Smooth muscle cell (in vitro differentiated cells): ENCODE measurements at regions not wholly inside any gene's neighbourhood (a gene's known extent, or its start where the extent isn't known, plus 50 kb on each side); places are given as distances from the start of the nearest gene placed in this dataset.

Experiments used
- DNase-seq: peaks from one replicate; lab custom pipeline; 2025; ENCODE audit not compliant: unreplicated experiment; lab: John Stamatoyannopoulos, UW
- H2AFZ ChIP-seq: fragments of 200-600 bp; sonication (generic); 2 replicates; pipeline ENCODE4 v1.6.0; 2016; ENCODE audit warnings: antibody characterized with exemption, low read depth, mild to moderate bottlenecking
- H3F3A ChIP-seq: fragments of 200-600 bp; sonication (generic); 2 replicates; pipeline ENCODE4 v1.6.0; 2017; ENCODE audit warnings: antibody characterized with exemption, low read depth
- H3K27ac ChIP-seq: fragments of 200-600 bp; sonication (generic); 2 replicates; pipeline ENCODE4 v1.5.1; 2016; ENCODE audit warnings: low read depth, mild to moderate bottlenecking
- H3K27me3 ChIP-seq: fragments of 200-600 bp; sonication (generic); 2 replicates; pipeline ENCODE4 v1.6.1; 2016; ENCODE audit warnings: low read depth, mild to moderate bottlenecking
- H3K36me3 ChIP-seq: fragments of 200-600 bp; sonication (generic); 2 replicates; pipeline ENCODE4 v1.5.1; 2016; ENCODE audit warnings: low read depth
- H3K4me1 ChIP-seq: fragments of 200-600 bp; sonication (generic); 2 replicates; pipeline ENCODE4 v1.5.1; 2016; ENCODE audit warnings: low read depth
- H3K4me2 ChIP-seq: fragments of 200-600 bp; sonication (generic); 2 replicates; pipeline ENCODE4 v1.6.0; 2016; ENCODE audit warnings: mild to moderate bottlenecking
- H3K4me3 ChIP-seq: fragments of 200-600 bp; sonication (generic); 2 replicates; pipeline ENCODE4 v1.5.1; 2016; ENCODE audit warnings: mild to moderate bottlenecking
- H3K79me2 ChIP-seq: fragments of 200-600 bp; sonication (generic); 2 replicates; pipeline ENCODE4 v1.6.0; 2016; ENCODE audit warnings: low read depth, mild to moderate bottlenecking
- H3K9ac ChIP-seq: fragments of 200-600 bp; sonication (generic); 2 replicates; pipeline ENCODE4 v1.6.0; 2016; ENCODE audit warnings: low read depth
- H3K9me3 ChIP-seq: fragments of 200-600 bp; sonication (generic); replicated peaks from 2 replicates; pipeline ENCODE4 v1.5.1; 2016; ENCODE audit warnings: low read depth
- H4K20me1 ChIP-seq: fragments of 200-600 bp; sonication (generic); 2 replicates; pipeline ENCODE4 v1.6.0; 2016; ENCODE audit warnings: low read depth
- WGBS: methylation state at CpG from one replicate; pipeline ENCODE4 v1.1.7; 2016; ENCODE audit warnings: low lambda C conversion rate; 5-methylcytosine and 5-hydroxymethylcytosine counted together
- TF ChIP-seq, protein P1 (sequence below): fragments of 200-600 bp; sonication (generic); IDR thresholded peaks from 2 replicates; pipeline ENCODE4 v1.5.1; 2017; ENCODE audit warnings: borderline replicate concordance, mild to moderate bottlenecking, antibody characterized with exemption; ENCODE audit not compliant: insufficient read depth, poor library complexity, severe bottlenecking

DNA sequence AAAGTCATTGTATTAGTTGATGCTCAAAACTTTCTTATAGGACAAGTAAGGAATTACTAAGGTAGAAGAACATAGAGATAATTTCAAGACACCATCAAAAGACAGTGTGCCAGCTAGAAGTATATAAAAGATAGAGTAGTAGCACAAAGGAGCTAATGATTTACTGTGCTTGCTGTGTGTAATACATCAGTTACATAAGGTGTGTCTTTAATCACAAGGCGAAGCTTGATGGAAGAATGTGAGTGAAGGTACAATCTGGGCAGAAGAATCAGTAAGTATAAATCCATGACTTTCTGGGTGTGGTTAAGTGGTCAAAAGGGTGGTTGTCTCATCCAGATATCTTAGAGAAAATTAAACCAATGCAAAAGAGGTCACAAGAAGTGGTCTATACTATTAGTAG, 95.1 kb upstream of the BOD1L1 start:
- H3K9me3 ChIP-seq = no peaks in the 10 kb centered on the region
- peaks cover 5% of the 10 kb centered on the region for H3K27me3 ChIP-seq
- no peaks in the 10 kb centered on the region for H3F3A ChIP-seq
- 91% methylated on average over 1 of the region's 1 CpG for WGBS
- TF ChIP-seq, protein P1, sequence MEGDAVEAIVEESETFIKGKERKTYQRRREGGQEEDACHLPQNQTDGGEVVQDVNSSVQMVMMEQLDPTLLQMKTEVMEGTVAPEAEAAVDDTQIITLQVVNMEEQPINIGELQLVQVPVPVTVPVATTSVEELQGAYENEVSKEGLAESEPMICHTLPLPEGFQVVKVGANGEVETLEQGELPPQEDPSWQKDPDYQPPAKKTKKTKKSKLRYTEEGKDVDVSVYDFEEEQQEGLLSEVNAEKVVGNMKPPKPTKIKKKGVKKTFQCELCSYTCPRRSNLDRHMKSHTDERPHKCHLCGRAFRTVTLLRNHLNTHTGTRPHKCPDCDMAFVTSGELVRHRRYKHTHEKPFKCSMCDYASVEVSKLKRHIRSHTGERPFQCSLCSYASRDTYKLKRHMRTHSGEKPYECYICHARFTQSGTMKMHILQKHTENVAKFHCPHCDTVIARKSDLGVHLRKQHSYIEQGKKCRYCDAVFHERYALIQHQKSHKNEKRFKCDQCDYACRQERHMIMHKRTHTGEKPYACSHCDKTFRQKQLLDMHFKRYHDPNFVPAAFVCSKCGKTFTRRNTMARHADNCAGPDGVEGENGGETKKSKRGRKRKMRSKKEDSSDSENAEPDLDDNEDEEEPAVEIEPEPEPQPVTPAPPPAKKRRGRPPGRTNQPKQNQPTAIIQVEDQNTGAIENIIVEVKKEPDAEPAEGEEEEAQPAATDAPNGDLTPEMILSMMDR = no peak
- DNase-seq = no peak
- H2AFZ ChIP-seq = no peak overlapping the region
- H3K4me3 ChIP-seq = no peak overlapping the region
- no peaks in the 10 kb centered on the region for H4K20me1 ChIP-seq
- no peaks in the 10 kb centered on the region for H3K4me1 ChIP-seq
- no peak overlapping the region for H3K9ac ChIP-seq
- no peaks in the 10 kb centered on the region for H3K36me3 ChIP-seq
- H3K4me2 ChIP-seq = no peak overlapping the region
- no peaks in the 10 kb centered on the region for H3K79me2 ChIP-seq
- H3K27ac ChIP-seq = no peak overlapping the region

DNA sequence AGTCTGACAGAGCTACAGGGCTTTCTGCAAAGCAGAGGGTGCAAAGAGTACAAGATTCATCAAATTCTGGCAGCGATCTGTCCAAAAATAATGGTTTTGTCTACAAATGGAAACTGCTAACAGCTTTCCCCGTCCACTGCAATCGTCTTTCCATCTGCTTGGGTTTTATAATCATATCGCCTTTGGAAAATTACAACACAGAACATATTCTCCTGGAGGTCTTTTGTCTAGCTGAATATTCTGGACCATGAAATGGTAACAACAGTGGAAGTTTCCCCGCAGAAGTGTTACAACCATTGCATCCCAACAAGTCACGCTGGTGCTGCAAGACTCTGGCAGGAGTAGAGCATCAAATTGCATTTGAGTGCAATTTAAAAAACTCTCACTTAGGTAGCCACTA, 101.2 kb upstream of the BOD1L1 start:
- WGBS = 90% methylated on average over 6 of the region's 6 CpGs
- Histone ChIP-seq H3F3A (no peaks in the 10 kb centered on the region), H3K4me1 (no peaks in the 10 kb centered on the region), H3K9ac (no peak overlapping the region), H3K4me3 (no peak overlapping the region), H4K20me1 (no peaks in the 10 kb centered on the region), H3K36me3 (no peaks in the 10 kb centered on the region), H3K27ac (no peak overlapping the region), H3K79me2 (no peaks in the 10 kb centered on the region), H3K4me2 (no peak overlapping the region), H2AFZ (no peak overlapping the region), H3K9me3 (no peaks in the 10 kb centered on the region), H3K27me3 (no peaks in the 10 kb centered on the region)
- no peak for DNase-seq
- TF ChIP-seq, protein P1 = no peak

DNA sequence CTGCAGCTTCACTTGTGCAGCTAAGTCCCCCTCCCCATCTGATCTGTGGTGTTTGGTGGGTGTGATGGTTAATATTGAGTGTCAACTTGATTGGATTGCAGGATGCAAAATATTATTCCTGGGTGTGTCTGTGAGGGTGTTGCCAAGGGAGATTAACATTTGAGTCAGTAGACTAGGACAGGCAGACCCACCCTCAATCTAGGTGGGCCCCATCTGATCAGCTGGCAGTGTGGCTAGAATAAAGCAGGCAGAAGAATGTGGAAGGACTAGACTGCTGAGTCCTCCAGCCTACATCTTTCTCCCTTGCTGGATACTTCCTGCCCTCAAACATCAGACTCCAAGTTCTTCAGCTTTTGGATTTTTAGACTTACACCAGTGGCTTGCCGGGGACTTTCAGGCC, 103.5 kb upstream of the BOD1L1 start:
- WGBS = 95% methylated on average over 1 of the region's 1 CpG
- Histone ChIP-seq H3K27ac (no peak overlapping the region), H3K27me3 (no peaks in the 10 kb centered on the region), H3K4me2 (no peak overlapping the region), H3K9me3 (no peaks in the 10 kb centered on the region), H4K20me1 (no peaks in the 10 kb centered on the region), H3K4me3 (no peak overlapping the region), H3K79me2 (no peaks in the 10 kb centered on the region), H2AFZ (no peak overlapping the region), H3K9ac (no peak overlapping the region), H3F3A (no peaks in the 10 kb centered on the region), H3K4me1 (no peaks in the 10 kb centered on the region), H3K36me3 (no peaks in the 10 kb centered on the region)
- TF ChIP-seq, protein P1 = no peak
- no peak for DNase-seq

DNA sequence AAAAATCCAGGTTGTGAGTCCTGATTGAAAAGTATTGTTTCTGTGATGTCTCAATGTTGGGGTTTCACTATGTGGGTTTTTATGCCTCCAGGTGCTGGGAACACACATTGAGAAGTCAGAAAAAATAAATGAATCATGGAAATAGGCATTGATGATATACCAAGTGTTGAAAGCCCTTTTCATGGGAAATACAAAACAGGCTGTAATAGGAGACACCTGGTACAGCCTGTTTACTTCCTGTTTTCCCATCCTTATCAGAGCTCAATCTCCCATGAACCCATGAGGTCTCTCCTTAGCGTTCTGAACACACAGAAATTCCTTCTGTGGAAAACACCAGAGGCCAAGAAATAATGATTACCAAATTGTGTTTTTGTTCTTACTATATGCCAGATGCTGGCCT, 106.3 kb upstream of the BOD1L1 start:
- Histone ChIP-seq H3K4me3 (no peak overlapping the region), H3K27me3 (no peaks in the 10 kb centered on the region), H3K4me2 (no peak overlapping the region), H3K4me1 (no peaks in the 10 kb centered on the region), H4K20me1 (no peaks in the 10 kb centered on the region), H3K36me3 (no peaks in the 10 kb centered on the region), H3K9ac (no peak overlapping the region), H3F3A (no peaks in the 10 kb centered on the region), H3K27ac (no peak overlapping the region), H3K9me3 (no peaks in the 10 kb centered on the region), H2AFZ (no peak overlapping the region), H3K79me2 (no peaks in the 10 kb centered on the region)
- WGBS = 58% methylated on average over 1 of the region's 1 CpG
- TF ChIP-seq, protein P1 = no peak
- no peak for DNase-seq
